Transverse colon (tissue), 4 donors: ENCODE measurements at regions not wholly inside any gene's neighbourhood (a gene's known extent, or its start where the extent isn't known, plus 50 kb on each side); places are given as distances from the start of the nearest gene placed in this dataset.

Experiments
- POLR2A ChIP-seq: fragments of 450-650 bp; IDR thresholded peaks from one replicate; pipeline ENCODE4 v1.6.1; 2016; ENCODE audit warnings: antibody characterized with exemption, mild to moderate bottlenecking, moderate library complexity
- POLR2AphosphoS5 ChIP-seq, 3 donors: sonication (generic); formaldehyde crosslinking; IDR thresholded peaks; one replicate each; pipeline ENCODE4 v1.6.1; 2016; ENCODE audit warnings: antibody characterized with exemption in 3 of 3
- TF ChIP-seq, protein P1 (sequence below), 5 experiments: fragments of 200-600 bp in 3 of 5; fragments of 450-650 bp in 2 of 5; sonication (generic) in 3 of 5; IDR thresholded peaks; 1 replicate in 2 of 5; 2 replicates in 3 of 5; pipeline ENCODE4 v1.5.1; 2016 to 2017; ENCODE audit warnings: antibody characterized with exemption in 5 of 5, inconsistent platforms in 3 of 5, mild to moderate bottlenecking in 2 of 5, moderate library complexity in 1 of 5

DNA sequence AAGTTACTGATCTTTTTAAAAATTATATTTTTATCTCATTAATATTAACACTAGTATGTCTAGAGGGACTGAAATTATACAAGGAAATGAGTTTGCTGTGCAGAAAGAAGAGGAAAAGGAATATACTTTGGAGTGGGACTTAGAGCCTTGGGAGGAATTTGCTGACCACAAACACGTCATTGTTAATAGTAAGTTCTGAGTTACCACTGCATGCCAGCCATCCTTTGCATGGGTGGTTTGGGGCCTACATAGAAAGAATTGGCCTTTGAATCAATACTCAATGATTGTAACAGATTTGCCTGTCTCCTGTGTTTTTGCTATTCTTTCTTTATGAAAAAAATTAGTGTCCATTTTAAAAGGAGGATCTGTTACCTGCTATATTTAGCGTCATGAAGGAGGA is 232.6 kb upstream of the TNC start:
- TF ChIP-seq, protein P1, sequence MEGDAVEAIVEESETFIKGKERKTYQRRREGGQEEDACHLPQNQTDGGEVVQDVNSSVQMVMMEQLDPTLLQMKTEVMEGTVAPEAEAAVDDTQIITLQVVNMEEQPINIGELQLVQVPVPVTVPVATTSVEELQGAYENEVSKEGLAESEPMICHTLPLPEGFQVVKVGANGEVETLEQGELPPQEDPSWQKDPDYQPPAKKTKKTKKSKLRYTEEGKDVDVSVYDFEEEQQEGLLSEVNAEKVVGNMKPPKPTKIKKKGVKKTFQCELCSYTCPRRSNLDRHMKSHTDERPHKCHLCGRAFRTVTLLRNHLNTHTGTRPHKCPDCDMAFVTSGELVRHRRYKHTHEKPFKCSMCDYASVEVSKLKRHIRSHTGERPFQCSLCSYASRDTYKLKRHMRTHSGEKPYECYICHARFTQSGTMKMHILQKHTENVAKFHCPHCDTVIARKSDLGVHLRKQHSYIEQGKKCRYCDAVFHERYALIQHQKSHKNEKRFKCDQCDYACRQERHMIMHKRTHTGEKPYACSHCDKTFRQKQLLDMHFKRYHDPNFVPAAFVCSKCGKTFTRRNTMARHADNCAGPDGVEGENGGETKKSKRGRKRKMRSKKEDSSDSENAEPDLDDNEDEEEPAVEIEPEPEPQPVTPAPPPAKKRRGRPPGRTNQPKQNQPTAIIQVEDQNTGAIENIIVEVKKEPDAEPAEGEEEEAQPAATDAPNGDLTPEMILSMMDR (IDR thresholded peaks at IDR 0.05): no peak
- no peak for TF ChIP-seq POLR2AphosphoS5 (IDR thresholded peaks at IDR 0.05)
- TF ChIP-seq POLR2A: no peak
